NCI-H748 (cell line): ENCODE measurements at regions not wholly inside any gene's neighbourhood (a gene's known extent, or its start where the extent isn't known, plus 50 kb on each side); places are given as distances from the start of the nearest gene placed in this dataset.
"Not testable (repeated sequence)": the region's sequence is repeated elsewhere in the genome, so short reads cannot be mapped to it uniquely, and the experiment has no call there.

Experiments used
- DNase-seq: peaks from one replicate; lab custom pipeline; 2025; ENCODE audit not compliant: unreplicated experiment; lab: John Stamatoyannopoulos, UW

DNA sequence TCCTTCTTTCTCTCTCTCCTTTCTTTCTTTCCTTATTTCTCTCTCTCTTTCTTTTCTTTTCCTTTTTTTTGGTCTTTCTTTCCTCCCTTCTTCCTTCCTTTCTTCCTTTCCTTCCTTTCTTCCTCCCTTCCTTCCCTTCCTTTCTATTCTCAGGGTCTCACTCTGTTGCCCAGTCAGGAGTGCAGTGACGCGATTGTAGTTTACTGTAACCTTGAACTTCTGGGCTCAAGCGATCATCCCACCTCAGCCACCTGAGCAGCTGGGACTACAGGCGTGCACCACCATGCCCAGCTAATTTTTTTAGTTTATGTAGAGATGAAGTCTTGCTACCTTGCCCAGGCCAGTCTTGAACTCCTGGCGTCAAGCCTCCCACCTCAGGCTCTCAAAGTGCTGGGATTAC, 83.8 kb upstream of the PPM1B start:
- DNase-seq, result no peak

DNA sequence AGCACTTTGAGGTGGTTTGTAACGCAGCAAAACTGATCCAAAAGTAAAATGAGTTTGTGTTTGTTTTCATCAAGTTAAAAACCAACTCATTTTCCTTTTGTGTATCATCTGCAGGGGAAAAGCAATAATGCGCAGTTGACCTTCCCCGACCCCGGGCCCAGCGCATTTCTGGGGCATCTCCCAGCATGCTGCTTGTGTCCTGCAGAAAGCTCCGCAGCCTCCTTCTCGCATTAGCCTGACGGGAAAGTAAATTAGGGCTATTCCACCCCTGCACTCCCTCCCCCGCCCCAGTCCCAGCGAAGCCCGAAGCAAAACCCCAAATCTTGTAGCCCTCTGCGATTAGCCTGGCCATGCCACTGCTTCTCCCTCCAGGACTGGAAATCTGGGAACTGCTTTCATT, 82.0 kb upstream of the PPM1B start:
- no peak for DNase-seq

DNA sequence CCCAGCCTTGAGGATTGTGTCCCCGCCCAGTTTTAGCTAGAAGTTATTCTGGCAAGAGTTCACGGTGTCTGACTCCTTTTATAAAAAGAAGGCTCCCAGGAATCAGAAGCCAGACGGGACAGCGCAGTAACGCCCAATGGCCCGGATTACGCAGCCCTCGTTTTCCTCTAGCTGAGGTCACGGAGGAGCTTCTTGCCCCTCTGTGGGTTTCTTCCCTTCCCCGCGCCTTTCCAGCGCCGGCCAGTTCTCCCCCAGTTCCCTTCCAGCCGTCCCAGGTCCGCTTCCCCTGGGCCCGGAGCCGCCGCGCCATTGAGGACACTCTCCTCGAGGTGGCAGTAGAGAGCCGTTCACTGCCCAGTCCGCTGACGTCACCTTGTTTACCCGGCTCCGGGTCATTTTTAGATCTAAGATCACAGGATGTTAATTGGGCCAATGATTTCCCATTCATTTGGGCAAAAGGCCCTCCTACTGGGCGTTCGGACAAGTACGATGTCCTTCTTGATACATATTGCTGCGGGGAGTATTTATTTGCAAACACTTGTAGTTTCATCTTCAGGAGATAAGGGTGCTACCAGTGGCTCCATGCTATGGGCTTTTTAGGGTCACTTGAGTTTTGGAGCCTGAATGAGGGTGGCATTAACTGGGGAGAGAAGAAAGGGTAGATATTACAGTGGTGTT, 81.5 kb upstream of the PPM1B start:
- DNase-seq, result peak; percentile 75

DNA sequence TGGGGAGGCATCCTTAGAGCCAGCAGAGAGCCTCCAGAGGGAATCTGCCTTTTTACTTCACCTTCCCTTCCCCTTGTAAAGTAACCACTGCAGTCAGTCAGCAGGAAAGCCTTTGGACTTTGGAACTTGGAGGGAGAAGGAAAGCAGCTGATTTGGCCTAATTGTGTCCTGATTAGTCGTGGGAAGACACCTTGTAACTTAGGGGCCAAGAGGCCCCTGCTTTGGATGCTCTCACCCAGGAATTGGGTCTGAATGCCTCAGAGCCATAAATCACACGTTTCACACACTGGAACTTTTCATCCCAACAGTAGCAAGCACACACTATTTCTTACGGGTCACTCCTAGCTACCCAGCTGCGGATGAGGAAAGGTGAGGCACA, 81.0 kb upstream of the PPM1B start:
- no peak for DNase-seq

DNA sequence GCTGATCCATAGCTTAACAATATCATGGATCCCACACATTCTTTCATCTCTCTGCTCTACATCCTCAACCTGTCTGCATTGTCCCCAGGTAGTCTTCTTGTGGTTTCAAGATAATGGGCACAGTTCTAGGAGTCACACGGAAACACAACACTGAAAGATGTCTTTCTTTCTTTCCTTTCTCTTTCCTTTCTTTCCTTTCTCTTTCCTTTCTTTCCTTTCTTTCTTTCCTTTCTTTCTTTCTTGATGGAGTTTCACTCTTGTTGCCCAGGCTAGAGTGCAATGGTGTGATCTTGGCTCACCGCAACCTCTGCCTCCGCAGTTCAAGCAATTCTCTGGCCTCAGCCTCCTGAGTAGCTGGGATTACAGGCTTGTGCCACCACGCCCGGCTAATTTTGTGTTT, 76.2 kb upstream of the PPM1B start:
- DNase-seq, result not testable (repeated sequence)

DNA sequence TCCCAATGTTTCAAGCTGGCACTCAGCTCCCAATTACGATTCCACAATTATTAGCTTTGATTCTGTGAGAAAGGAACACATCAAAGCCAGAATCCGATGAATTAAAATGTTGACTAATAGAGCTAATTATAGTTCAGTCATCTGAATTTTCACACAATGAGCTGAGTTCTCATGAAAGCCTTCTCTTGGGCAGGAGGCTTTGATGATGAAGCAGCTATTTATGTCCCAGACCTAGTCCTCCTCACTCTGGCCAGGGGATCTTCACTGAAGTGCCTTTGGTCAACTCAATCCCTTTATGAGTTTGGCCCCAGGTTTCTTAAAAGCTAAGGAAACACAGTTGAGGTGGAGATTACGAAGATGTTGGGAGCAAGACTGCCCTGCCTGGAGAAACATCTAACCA, 74.7 kb upstream of the PPM1B start:
- DNase-seq, result no peak

DNA sequence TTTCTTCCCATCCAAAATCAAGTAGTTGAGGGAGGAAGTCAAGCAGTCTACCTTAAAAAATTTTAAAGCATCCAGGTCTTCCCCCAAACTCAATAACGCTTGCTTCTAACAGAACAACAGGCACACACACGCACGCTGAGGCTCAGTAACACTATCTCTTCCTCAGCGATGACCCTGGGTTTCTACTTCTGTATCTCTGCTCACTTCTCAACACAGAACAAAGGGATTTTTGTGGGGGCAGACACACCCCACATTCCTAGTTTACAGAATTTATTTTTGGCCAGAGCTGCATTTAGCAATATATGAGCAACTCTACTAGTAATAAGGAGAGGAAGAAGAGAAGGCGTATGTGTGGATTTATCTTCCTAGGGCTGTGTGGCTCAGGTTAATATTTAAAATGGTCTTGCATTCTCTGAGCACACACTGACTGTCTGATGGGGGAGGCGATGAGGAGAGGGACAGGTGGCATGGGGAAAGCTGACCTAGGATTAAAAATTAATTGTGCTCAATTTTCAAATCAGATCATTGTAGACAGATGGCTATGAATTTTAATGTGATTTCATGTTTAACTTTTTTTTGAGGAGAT, 71.3 kb upstream of the PPM1B start:
- no peak for DNase-seq

DNA sequence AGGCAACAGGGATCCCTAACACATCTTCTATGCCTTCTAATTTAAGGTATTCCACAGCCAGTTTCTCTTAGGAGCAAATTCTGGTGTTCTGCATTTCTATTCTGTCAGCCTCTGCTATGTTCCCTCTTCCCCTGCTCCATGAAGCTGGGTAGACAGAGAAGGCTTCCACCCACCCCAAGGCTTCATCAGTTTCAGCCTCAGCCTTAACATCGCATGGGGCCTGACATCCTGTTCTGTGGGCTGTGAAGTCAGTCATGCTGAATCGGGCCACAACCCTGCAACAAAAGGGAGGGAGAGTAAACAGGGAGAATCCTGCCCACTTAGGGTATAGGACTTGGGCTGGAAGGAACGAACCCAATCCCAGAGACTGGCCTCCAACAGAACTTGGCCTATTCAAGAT, 70.6 kb upstream of the PPM1B start:
- no peak for DNase-seq

DNA sequence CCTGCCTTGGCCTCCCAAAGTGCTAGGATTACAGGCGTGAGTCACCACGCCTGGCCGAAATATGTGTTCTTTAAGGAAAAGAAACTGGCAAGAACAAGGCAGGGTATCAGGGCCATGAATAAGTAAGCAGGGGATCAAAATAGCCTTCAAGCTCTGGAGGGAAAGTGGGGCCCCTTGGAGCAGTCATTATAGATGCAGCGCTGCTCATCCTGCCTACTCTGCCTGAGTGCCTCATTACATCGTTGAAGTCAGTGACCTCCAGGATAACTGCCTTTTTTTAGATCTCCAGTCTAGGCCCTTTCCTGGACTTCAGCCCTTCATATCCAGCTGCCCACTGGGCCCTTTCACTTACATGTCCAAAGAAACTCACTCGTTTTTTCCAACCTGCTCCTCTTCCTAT, 69.8 kb upstream of the PPM1B start:
- DNase-seq, result no peak

DNA sequence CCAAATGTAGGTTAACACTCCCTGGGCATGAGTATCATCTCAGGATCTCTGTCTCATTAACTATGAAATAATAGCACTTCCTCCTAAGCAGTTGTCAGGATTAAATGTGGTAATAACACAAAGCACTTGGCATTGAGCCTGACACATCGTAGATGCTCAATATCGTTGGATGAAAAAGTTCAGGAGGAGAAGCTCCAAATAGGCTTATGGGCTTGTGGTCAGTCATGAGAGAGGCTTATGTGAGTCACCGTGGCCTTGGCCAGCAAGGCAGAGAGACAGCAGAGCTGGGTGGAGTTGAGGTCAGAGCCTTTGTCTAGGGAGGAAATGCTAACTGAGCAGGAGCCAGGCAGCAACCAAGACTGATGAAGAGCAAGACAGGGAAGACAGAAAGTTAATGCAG, 68.3 kb upstream of the PPM1B start:
- DNase-seq, result no peak

DNA sequence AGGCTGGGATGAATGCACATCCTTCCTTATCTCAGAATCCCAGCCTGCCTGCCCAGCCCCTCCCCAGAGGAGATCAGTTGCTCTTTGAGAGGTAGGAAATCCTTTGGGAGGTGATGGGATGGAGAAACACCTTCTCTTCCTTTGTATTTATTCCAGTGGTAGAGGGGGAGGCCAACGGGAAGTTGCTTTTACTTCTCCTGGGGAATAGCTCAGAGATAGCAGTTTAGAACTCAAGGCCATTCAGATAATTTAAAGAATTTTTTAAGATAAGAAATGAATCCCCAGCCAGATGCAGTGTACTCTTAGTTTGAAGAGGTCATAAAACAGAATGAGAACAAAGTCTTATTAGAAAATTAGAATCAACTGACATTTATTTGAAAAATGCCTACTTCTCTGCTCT, 67.4 kb upstream of the PPM1B start:
- no peak for DNase-seq

DNA sequence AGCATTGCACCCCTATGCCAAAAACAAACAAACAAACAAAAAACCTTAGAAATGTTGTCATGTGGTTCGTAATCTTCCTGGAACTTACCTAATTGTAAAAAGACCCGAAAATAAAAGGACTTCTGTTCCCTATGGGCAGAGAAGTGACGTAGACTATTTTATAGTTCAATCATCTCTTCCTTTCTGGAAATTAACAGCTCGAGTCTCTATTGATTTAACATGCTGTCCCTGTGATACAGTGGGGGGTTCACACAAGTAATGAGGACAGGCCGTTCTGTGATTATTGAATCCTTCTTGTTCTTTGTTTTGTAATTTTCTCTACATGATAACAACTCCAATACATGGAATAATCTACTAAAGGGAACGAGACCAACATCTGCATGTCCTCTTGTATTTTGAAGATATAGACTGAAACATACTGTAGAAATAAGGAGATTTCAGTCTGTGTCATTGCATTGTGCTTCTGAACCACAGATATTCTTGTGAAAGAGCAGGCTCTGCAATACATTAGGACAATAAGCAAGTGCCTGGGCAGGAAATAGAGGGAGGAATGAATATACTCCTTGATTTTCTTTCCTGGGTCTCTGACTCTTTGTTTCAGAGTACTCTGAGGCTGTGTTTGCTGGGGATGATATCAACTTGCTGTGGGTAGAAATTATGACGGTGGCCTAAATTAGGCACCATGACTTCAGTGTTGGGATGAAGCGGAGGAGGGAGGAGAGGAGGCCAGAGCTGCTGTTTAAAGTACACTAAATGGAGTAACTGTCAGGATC, 65.7 kb upstream of the PPM1B start:
- DNase-seq, result no peak

DNA sequence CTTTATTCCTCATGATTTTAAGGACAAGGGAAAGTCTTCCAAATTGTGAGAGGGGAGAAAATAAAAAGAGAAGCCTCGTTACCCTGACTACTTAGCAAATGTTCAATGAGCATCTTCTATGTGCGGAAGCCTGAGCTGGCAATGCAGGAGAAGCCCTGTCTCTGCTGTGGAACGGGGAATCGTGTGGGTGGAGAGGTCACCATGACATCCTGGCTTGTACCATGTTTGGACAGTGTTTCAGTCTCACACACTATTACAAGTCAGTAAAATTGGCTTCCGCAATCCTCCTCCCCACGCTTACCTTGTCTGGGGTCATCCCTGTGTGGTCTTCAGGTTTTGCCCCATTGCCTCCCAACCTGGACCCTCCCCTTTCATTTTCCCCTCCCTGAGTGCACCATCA, 65.0 kb upstream of the PPM1B start:
- DNase-seq, result no peak

DNA sequence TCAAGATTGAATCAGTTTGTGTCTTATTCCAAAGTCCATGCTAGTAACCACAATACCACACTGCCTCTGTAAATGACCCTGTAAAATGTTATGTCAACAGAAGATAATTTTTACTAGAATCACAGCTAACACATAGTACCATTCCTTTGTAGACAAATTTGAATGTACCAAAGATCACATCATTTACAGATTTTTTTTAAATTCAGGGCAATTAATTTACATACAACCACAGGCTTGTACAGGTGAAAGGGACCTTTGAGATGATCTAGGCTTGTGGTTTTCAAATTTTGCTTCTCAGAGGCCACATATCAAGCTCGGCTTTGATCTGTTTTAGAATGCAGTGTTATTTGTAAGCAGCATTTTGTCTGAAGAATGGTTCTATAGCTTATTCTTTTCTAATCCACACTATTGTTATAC, 63.8 kb upstream of the PPM1B start:
- DNase-seq, result no peak

DNA sequence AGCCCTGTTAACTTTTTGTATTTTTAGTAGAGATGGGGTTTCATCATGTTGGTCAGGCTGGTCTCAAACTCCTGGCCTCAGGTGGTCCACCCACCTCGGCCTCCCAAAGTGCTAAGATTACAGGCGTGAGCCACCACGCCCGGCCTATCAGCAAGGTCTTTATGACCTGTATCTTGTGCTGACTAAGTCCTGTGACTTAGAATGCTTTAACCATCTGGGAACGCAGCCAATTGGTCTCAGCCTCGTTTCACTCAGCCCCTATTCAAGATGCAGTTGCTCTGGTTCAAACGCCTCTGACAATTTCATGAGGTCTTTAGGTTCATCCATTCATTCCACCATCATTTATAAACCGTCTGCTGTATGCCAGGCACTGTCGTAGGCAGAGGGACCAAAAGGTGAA, 62.2 kb upstream of the PPM1B start:
- not testable (repeated sequence) for DNase-seq

DNA sequence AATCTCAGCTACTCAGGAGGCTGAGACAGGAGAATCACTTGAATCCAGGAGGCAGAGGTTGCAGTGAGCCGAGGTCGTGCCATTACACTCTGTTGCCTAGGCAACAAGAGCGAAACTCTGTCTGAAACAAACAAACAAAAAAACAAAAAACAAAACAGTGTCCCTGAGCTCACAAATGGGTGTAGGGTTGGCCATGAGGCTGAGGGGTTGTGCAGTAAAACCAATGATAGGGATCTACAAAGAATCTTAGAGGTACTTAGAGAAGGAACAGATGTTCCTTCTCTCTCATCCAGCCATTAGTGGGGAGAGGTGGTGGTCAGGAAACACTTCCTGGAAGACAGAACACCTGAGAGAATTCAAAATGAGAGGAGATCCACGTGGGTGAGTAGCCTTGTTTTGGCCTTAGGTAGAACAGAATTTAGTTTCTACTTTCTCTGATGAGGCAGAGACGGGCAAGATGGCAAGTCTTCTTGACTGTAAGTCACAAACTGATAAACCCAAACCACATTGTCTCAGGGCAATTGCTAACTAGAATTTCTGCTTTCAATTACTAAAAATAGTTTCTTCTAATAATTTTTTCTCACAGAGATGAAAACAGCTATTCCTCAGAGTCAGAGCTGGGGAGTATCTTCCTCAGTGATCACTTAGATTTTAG, 61.5 kb upstream of the PPM1B start:
- no peak for DNase-seq

DNA sequence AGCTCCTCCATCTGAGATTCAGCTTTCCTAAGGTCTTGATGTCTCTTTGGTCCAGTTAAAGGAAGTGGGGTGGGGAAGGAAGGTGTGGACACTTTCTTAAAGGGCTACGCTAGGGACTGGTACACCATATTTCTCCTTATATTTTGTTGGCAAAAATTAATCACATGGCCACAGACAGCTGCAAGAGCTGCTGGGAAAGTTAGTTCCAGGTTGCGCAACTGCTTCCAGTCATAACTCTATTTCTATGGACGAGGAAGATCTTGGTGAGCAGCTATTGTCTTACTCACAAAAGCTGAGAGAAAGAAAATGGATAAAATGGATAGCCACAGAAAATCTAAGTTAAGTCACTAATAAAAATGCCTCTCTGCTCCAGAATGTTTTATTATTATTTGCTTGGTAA, 60.7 kb upstream of the PPM1B start:
- DNase-seq, result no peak

DNA sequence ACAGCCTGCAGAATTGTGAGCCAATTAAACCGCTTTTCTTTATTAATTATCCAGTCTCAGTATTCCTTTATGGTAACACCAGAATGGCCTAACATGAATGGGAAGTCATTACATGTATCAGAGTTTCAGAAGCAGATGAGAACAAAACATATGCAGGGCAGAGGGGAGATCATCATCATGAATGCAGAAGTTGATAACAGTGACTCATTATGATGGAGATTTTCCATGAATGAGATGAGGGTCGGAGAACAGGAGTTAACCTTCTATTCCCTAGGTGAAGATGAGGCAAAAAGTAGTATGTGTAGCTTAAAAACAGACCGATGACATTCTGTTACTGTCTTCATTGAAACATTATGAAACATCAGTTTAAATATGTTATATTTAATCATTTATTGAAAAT, 59.5 kb upstream of the PPM1B start:
- DNase-seq, result no peak

DNA sequence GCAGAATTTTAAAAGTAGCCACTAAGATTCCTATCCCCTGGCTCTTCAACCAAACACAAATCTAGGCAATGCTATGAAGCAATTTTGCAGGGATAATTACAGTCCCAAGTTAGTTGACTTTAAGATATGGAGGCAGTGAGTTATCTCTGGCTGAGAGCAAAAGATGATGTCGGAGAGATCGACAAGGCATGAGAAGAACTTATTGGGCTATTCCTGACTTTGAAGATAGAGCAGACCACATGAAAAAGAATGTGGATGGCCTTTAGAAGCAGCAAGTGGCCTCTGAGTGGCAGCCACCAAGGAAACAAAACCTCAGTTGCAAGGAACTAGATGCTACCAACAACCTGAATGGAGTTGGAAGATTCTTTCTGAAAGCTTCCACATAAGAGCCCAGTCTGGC, 58.2 kb upstream of the PPM1B start:
- no peak for DNase-seq

DNA sequence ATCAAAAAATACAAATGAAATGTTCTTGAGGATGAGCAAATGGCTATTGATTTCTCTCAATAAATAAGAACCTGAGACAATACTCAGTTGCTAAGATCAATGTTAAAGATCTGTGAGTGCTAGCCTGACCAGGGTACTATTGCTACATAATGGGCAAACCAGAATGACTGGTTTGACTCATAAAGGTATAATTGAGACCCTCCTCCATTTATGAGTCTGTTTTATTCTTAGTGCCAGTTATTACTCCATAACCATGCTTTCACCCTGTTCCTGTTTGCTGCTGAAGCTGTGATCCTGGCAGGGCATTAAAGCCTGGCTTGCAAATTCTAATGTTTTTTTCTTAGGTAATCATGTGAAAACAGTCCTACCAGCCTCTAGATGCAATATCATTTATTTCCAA, 56.6 kb upstream of the PPM1B start:
- DNase-seq, result peak; percentile 74

DNA sequence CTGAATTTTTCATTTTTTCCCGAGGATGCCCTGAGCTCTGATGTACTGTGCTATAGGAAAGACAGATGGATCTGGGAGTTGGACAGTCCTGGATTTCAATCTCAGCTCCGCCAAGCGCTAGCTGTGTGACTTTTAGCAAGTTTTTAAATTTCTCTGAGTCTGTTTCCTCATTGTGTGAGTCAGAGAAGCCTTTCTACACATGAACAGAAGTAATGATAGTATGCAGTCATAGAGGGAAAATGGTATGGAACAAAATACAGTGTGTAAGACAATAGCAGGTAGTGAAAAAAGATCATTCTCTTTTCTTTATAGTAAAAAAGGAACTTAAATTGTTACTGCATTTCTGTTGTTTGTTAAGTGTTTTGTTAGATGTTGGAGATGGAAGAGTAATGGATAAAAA, 52.4 kb upstream of the PPM1B start:
- DNase-seq, result no peak

DNA sequence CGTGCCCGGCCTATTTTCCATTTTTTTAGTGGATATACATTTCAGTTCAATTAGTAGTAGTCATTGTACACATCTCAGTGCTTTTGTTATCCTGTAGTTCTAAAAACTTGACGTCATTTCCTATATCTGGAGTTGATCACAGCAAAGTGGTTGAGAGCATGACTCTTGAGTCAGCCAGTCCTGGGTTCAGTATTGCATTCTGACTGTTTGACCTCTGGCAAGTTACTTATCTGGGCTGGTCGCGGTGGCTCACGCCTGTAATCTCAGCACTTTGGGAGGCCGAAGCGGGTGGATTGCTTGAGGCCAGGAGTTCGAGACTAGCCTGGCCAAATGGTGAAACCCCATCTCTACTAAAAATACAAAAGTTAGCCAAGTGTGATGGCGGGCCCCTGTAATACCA, 50.4 kb upstream of the PPM1B start:
- DNase-seq, result no peak
